ENCODE measurements at regions not wholly inside any gene's neighbourhood (a gene's known extent, or its start where the extent isn't known, plus 50 kb on each side); places are given as distances from the start of the nearest gene placed in this dataset.

- no peak for TF ChIP-seq CTCF (IDR thresholded peaks at IDR 0.05; ENCODE audit: unreplicated experiment)
- Mint-ChIP-seq H3K36me3 (ENCODE audit: low read depth, unreplicated experiment) (no peaks in the 10 kb centered on the region), H3K9me3 (ENCODE audit: unreplicated experiment) (peaks cover 8% of the 10 kb centered on the region), H3K27me3 (ENCODE audit: unreplicated experiment) (peaks cover 17% of the 10 kb centered on the region), H3K27ac (ENCODE audit: unreplicated experiment) (no peak overlapping the region), H3K4me1 (ENCODE audit: unreplicated experiment) (peaks cover 2% of the 10 kb centered on the region), H3K4me3 (ENCODE audit: unreplicated experiment) (no peak overlapping the region)
- no peak for DNase-seq (ENCODE audit: low spot score)
These were observed 331.2 kb upstream of the MYT1L start for GRCh38 chr2:2662037-2662846.

- TF ChIP-seq CTCF (IDR thresholded peaks at IDR 0.05; ENCODE audit: unreplicated experiment): no peak
- Mint-ChIP-seq H3K27ac (ENCODE audit: unreplicated experiment) (no peak overlapping the region), H3K27me3 (ENCODE audit: unreplicated experiment) (peaks cover 16% of the 10 kb centered on the region)
These were observed 329.8 kb upstream of the MYT1L start for GRCh38 chr2:2660789-2661355.

GRCh38 chr2:2657121-2657962, 326.3 kb upstream of the MYT1L start:
- no peak for TF ChIP-seq CTCF (IDR thresholded peaks at IDR 0.05; ENCODE audit: unreplicated experiment)
- no peak for DNase-seq (ENCODE audit: low spot score)
- Mint-ChIP-seq H3K27ac (ENCODE audit: unreplicated experiment) (no peak overlapping the region), H3K4me1 (ENCODE audit: unreplicated experiment) (peaks cover 2% of the 10 kb centered on the region), H3K27me3 (ENCODE audit: unreplicated experiment) (peaks cover 5% of the 10 kb centered on the region), H3K9me3 (ENCODE audit: unreplicated experiment) (peaks cover 8% of the 10 kb centered on the region), H3K36me3 (ENCODE audit: low read depth, unreplicated experiment) (no peaks in the 10 kb centered on the region), H3K4me3 (ENCODE audit: unreplicated experiment) (no peak overlapping the region)

More at GRCh38 chr2:2660789-2661355, 329.8 kb upstream of the MYT1L start:
- peaks cover 2% of the 10 kb centered on the region for H3K4me1 Mint-ChIP-seq (ENCODE audit: unreplicated experiment)
- no peak overlapping the region for H3K4me3 Mint-ChIP-seq (ENCODE audit: unreplicated experiment)
- no peaks in the 10 kb centered on the region for H3K36me3 Mint-ChIP-seq (ENCODE audit: low read depth, unreplicated experiment)
- no peak for DNase-seq (ENCODE audit: low spot score)
- H3K9me3 Mint-ChIP-seq (ENCODE audit: unreplicated experiment): peaks cover 8% of the 10 kb centered on the region

GRCh38 chr2:2656115-2657011, 325.3 kb upstream of the MYT1L start:
- peaks cover 12% of the 10 kb centered on the region for H3K4me1 Mint-ChIP-seq (ENCODE audit: unreplicated experiment)
- no peak overlapping the region for H3K27ac Mint-ChIP-seq (ENCODE audit: unreplicated experiment)
- no peak overlapping the region for H3K4me3 Mint-ChIP-seq (ENCODE audit: unreplicated experiment)
- DNase-seq (ENCODE audit: low spot score): no peak
- H3K27me3 Mint-ChIP-seq (ENCODE audit: unreplicated experiment): peaks cover 12% of the 10 kb centered on the region
- no peak for TF ChIP-seq CTCF (IDR thresholded peaks at IDR 0.05; ENCODE audit: unreplicated experiment)
- no peaks in the 10 kb centered on the region for H3K36me3 Mint-ChIP-seq (ENCODE audit: low read depth, unreplicated experiment)
- H3K9me3 Mint-ChIP-seq (ENCODE audit: unreplicated experiment): peaks cover 8% of the 10 kb centered on the region

Data from endothelial cell (in vitro differentiated cells).